HCT116 (cell line): ENCODE measurements at regions not wholly inside any gene's neighbourhood (a gene's known extent, or its start where the extent isn't known, plus 50 kb on each side); places are given as distances from the start of the nearest gene placed in this dataset.

Source experiments
- ATAC-seq: fragments of 200-7000 bp; cut with Tn5 transposase; 2 replicates; pipeline ENCODE4 v1.9.1; 2020; ENCODE audit warnings: mild to moderate bottlenecking, moderate library complexity
- BruUV-seq: library from RNA; stranded (reverse); fragments of 400-500 nt; replicated peaks from 2 replicates; lab custom pipeline; 2021; lab: Mats Ljungman, UMichigan
- CTCF ChIA-PET: fragments of 300-600 bp; sonication (Branson Sonifier 250); formaldehyde crosslinking; loops from one replicate; lab custom pipeline; 2021; ENCODE audit warnings: antibody characterized with exemption; lab: Charles Lee
- POLR2A ChIA-PET: fragments of 300-600, 350-600 bp; sonication (Branson Sonifier 250); formaldehyde crosslinking; loops from one replicate; lab custom pipeline; 2021; ENCODE audit warnings: antibody characterized with exemption; lab: Charles Lee
- RAD21 ChIA-PET, 2 experiments: fragments of 300-600 bp; sonication (Branson Sonifier 250); formaldehyde crosslinking; loops; one replicate each; lab custom pipeline; 2023; ENCODE audit warnings: low total read pairs in 2 of 2; ENCODE audit not compliant: uncharacterized antibody in 2 of 2, unreplicated experiment in 2 of 2, low non-redundant PET in 1 of 2; lab: Charles Lee
- DNase-seq: peaks from one replicate; pipeline ENCODE4 v3.0.0-alpha.2; 2010; ENCODE audit warnings: low read depth, low spot score
- H2AFZ ChIP-seq: fragments of 200-600 bp; shearing (Covaris generic), sonication (generic); 2 replicates; pipeline ENCODE4 v1.6.1; 2017; ENCODE audit warnings: low read depth, mixed run types, mixed read lengths, antibody characterized with exemption, low read length; ENCODE audit not compliant: poor library complexity, severe bottlenecking
- H3K27ac ChIP-seq: 2 replicates; pipeline ENCODE4 v1.5.1; 2012; ENCODE audit warnings: low read depth, low read length
- H3K27me3 ChIP-seq: fragments of 200-600 bp; sonication (generic); 2 replicates; pipeline ENCODE4 v1.6.1; 2016; ENCODE audit warnings: mixed run types, low read length, mixed read lengths; ENCODE audit not compliant: insufficient read depth
- H3K36me3 ChIP-seq, 2 experiments: fragments of 200-500 bp in 1 of 2; fragments of 200-600 bp in 1 of 2; sonication (Bioruptor generic) in 1 of 2; sonication (generic) in 1 of 2; 2 replicates each; pipeline versions ENCODE4 v1.5.1 to v1.6.1; 2014 to 2016; ENCODE audit warnings: low read length in 2 of 2, inconsistent platforms in 1 of 2, mixed read lengths in 1 of 2, mixed run types in 1 of 2; ENCODE audit not compliant: insufficient read depth in 2 of 2, control insufficient read depth in 1 of 2
- H3K4me1 ChIP-seq, 2 experiments: fragments of 200-600 bp in 1 of 2; sonication (generic) in 1 of 2; 2 replicates each; pipeline versions ENCODE4 v1.5.1 to v1.6.1; 2012 to 2017; ENCODE audit warnings: low read length in 2 of 2, inconsistent platforms in 1 of 2, mild to moderate bottlenecking in 1 of 2, mixed read lengths in 1 of 2, mixed run types in 1 of 2, moderate library complexity in 1 of 2; ENCODE audit not compliant: insufficient read depth in 2 of 2, control insufficient read depth in 1 of 2
- H3K4me2 ChIP-seq: fragments of 200-600 bp; sonication (generic); 2 replicates; pipeline ENCODE4 v1.6.1; 2017; ENCODE audit warnings: mixed run types, low read length, mixed read lengths
- H3K4me3 ChIP-seq, 2 experiments: fragments of 200-600 bp in 1 of 2; sonication (generic) in 1 of 2; replicated peaks in 1 of 2; 2 replicates each; pipeline ENCODE4 v1.5.1; 2011 to 2016; ENCODE audit warnings: low read length in 2 of 2, control low read depth in 1 of 2, low read depth in 1 of 2, mild to moderate bottlenecking in 1 of 2, mixed read lengths in 1 of 2, mixed run types in 1 of 2
- H3K79me2 ChIP-seq: fragments of 200-600 bp; sonication (generic); 2 replicates; pipeline ENCODE4 v1.6.1; 2017; ENCODE audit warnings: mild to moderate bottlenecking, mixed run types, low read length, moderate library complexity, mixed read lengths; ENCODE audit not compliant: insufficient read depth
- H3K9ac ChIP-seq: fragments of 200-600 bp; sonication (generic); 2 replicates; pipeline ENCODE4 v1.6.1; 2016; ENCODE audit warnings: low read length, mixed read lengths
- H3K9me2 ChIP-seq: fragments of 200-600 bp; sonication (generic), shearing (Covaris generic); 2 replicates; pipeline ENCODE4 v1.6.1; 2017; ENCODE audit warnings: mixed run types, mild to moderate bottlenecking, moderate library complexity; ENCODE audit not compliant: insufficient read depth
- H3K9me3 ChIP-seq, 2 experiments: fragments of 200-500 bp in 1 of 2; fragments of 200-600 bp in 1 of 2; sonication (Bioruptor generic) in 1 of 2; sonication (generic) in 1 of 2; 2 replicates each; pipeline ENCODE4 v1.6.1; 2014 to 2017; ENCODE audit warnings: low read length in 2 of 2, mixed read lengths in 2 of 2, inconsistent platforms in 1 of 2, low read depth in 1 of 2, mild to moderate bottlenecking in 1 of 2, mixed run types in 1 of 2, moderate library complexity in 1 of 2; ENCODE audit not compliant: control insufficient read depth in 1 of 2, insufficient read depth in 1 of 2
- H4K20me1 ChIP-seq: fragments of 200-600 bp; sonication (generic), shearing (Covaris generic); 2 replicates; pipeline ENCODE4 v1.6.1; 2017; ENCODE audit warnings: mixed run types, mild to moderate bottlenecking, moderate library complexity; ENCODE audit not compliant: insufficient read depth
- ATF3 ChIP-seq: IDR thresholded peaks from 2 replicates; pipeline ENCODE4 v1.6.1; 2012
- CEBPB ChIP-seq: IDR thresholded peaks from 2 replicates; pipeline ENCODE4 v1.6.1; 2012; ENCODE audit warnings: low read depth
- EGR1 ChIP-seq: IDR thresholded peaks from 2 replicates; pipeline ENCODE4 v1.6.1; 2012; ENCODE audit warnings: low read depth
- ELF1 ChIP-seq: IDR thresholded peaks from 2 replicates; pipeline ENCODE4 v1.6.1; 2012; ENCODE audit warnings: low read depth, borderline replicate concordance
- POLR2AphosphoS5 ChIP-seq: IDR thresholded peaks from 2 replicates; pipeline ENCODE4 v1.6.1; 2011; ENCODE audit warnings: mild to moderate bottlenecking, low read depth, low read length, moderate library complexity
- RAD21 ChIP-seq: IDR thresholded peaks from 2 replicates; pipeline ENCODE4 v1.6.1; 2012; ENCODE audit warnings: low read depth, mild to moderate bottlenecking
- REST ChIP-seq: IDR thresholded peaks from 2 replicates; pipeline ENCODE4 v1.6.1; 2012; ENCODE audit warnings: low read depth
- SIN3A ChIP-seq: IDR thresholded peaks from 2 replicates; pipeline ENCODE4 v1.6.1; 2012; ENCODE audit warnings: low read depth
- SP1 ChIP-seq: IDR thresholded peaks from 2 replicates; pipeline ENCODE4 v1.6.1; 2012; ENCODE audit warnings: low read depth
- SRF ChIP-seq: IDR thresholded peaks from 2 replicates; pipeline ENCODE4 v1.6.1; 2012; ENCODE audit warnings: low read depth
- YY1 ChIP-seq: IDR thresholded peaks from 2 replicates; pipeline ENCODE4 v1.6.1; 2011; ENCODE audit warnings: low read length, low read depth, moderate library complexity, mild to moderate bottlenecking; ENCODE audit not compliant: insufficient replicate concordance; ENCODE audit errors: extremely low read depth
- intact Hi-C: fragments of 100-400 bp; cut with micrococcal nuclease; formaldehyde crosslinking; loops from 2 replicates; pipeline ENCODE4 v1.10.0; 2022

GRCh38 chr5:145280214-145280613, 554.9 kb downstream of the PRELID2 start:
- ATAC-seq = no peak

More at GRCh38 chr5:145280214-145280613, 554.9 kb downstream of the PRELID2 start:
- Histone ChIP-seq H3K4me3 (no peak overlapping the region), H3K79me2 (no peaks in the 10 kb centered on the region), H3K36me3 (no peaks in the 10 kb centered on the region), H3K4me2 (no peak overlapping the region), H3K27ac (no peak overlapping the region), H4K20me1 (no peaks in the 10 kb centered on the region), H2AFZ (no peak overlapping the region), H3K9me2 (no peaks in the 10 kb centered on the region), H3K4me1 (no peaks in the 10 kb centered on the region), H3K27me3 (no peaks in the 10 kb centered on the region), H3K9ac (no peak overlapping the region), H3K9me3 (no peaks in the 10 kb centered on the region)
- TF ChIP-seq YY1 (no peak), EGR1 (no peak), ATF3 (no peak), SIN3A (no peak), REST (no peak), POLR2AphosphoS5 (no peak), SP1 (no peak), ELF1 (no peak), SRF (no peak), CEBPB (no peak), RAD21 (no peak)
- no TSS peak for BruUV-seq
- DNase-seq = no peak
- ChIA-PET RAD21 (no interaction called here), POLR2A (no interaction called here), CTCF (no interaction called here)
- intact Hi-C loops = no loop called here
